Neutrophil (primary cell): ENCODE measurements at regions not wholly inside any gene's neighbourhood (a gene's known extent, or its start where the extent isn't known, plus 50 kb on each side); places are given as distances from the start of the nearest gene placed in this dataset.

ENCODE experiments used
- H3K27ac ChIP-seq: fragments of 200-600 bp; sonication (generic); 2 replicates; pipeline ENCODE4 v1.5.1; 2016; ENCODE audit warnings: mild to moderate bottlenecking, moderate library complexity
- H3K27me3 ChIP-seq: fragments of 200-600 bp; sonication (generic); 2 replicates; pipeline ENCODE4 v1.6.0; 2016; ENCODE audit warnings: mild to moderate bottlenecking
- H3K36me3 ChIP-seq: fragments of 200-600 bp; sonication (generic); 2 replicates; pipeline ENCODE4 v1.5.1; 2017
- H3K4me1 ChIP-seq, 2 experiments: fragments of 200-600 bp in 1 of 2; sonication (generic) in 1 of 2; 1 replicate in 1 of 2; 2 replicates in 1 of 2; pipeline versions ENCODE4 v1.5.1 to v1.6.1; 2013 to 2016; ENCODE audit warnings: low read depth in 1 of 2, low read length in 1 of 2, mild to moderate bottlenecking in 1 of 2, moderate library complexity in 1 of 2; ENCODE audit not compliant: control insufficient read depth in 1 of 2, insufficient read depth in 1 of 2
- H3K4me3 ChIP-seq, 2 experiments: fragments of 200-600 bp in 1 of 2; sonication (generic) in 1 of 2; 1 replicate in 1 of 2; 2 replicates in 1 of 2; pipeline ENCODE4 v1.5.1; 2013 to 2016; ENCODE audit warnings: low read depth in 1 of 2, low read length in 1 of 2, mild to moderate bottlenecking in 1 of 2, moderate library complexity in 1 of 2
- H3K9me3 ChIP-seq: fragments of 200-600 bp; sonication (generic); 2 replicates; pipeline ENCODE4 v1.5.1; 2016
- CTCF ChIP-seq: fragments of 200-600 bp; sonication (generic); IDR thresholded peaks from 2 replicates; pipeline ENCODE4 v1.5.1; 2016; ENCODE audit warnings: antibody characterized with exemption

GRCh38 chr5:124918618-124919017 is 172.2 kb upstream of the ZNF608 start:
- no peaks in the 10 kb centered on the region for H3K27me3 ChIP-seq
- no peak for TF ChIP-seq CTCF

GRCh38 chr5:124919076-124919475 is 172.6 kb upstream of the ZNF608 start:
- no peaks in the 10 kb centered on the region for H3K9me3 ChIP-seq
- H3K27ac ChIP-seq, result peak overlapping the region; percentile 73
- peaks cover 26 to 32% of the 10 kb centered on the region in 2 experiments for H3K4me1 ChIP-seq
- H3K27me3 ChIP-seq, result no peaks in the 10 kb centered on the region
- no peak for TF ChIP-seq CTCF
- H3K4me3 ChIP-seq, result peak overlapping the region in 1 of 2 experiments; percentile 3
- H3K36me3 ChIP-seq, result no peaks in the 10 kb centered on the region

More at GRCh38 chr5:124918618-124919017, 172.2 kb upstream of the ZNF608 start:
- H3K27ac ChIP-seq, result peak overlapping the region; percentile 73
- H3K36me3 ChIP-seq, result no peaks in the 10 kb centered on the region
- peaks cover 26 to 32% of the 10 kb centered on the region in 2 experiments for H3K4me1 ChIP-seq
- no peaks in the 10 kb centered on the region for H3K9me3 ChIP-seq
- no peak overlapping the region for H3K4me3 ChIP-seq

- Histone ChIP-seq H3K4me1 (peaks cover 26 to 32% of the 10 kb centered on the region in 2 experiments), H3K36me3 (no peaks in the 10 kb centered on the region), H3K27me3 (no peaks in the 10 kb centered on the region), H3K4me3 (no peak overlapping the region), H3K27ac (peak overlapping the region; percentile 73), H3K9me3 (no peaks in the 10 kb centered on the region)
- no peak for TF ChIP-seq CTCF
Observed at GRCh38 chr5:124919747-124920525, 173.5 kb upstream of the ZNF608 start.

- Histone ChIP-seq H3K9me3 (no peaks in the 10 kb centered on the region), H3K36me3 (no peaks in the 10 kb centered on the region), H3K27ac (peak overlapping the region; percentile 7), H3K4me1 (peaks cover 26 to 32% of the 10 kb centered on the region in 2 experiments), H3K27me3 (no peaks in the 10 kb centered on the region), H3K4me3 (no peak overlapping the region)
- no peak for TF ChIP-seq CTCF
Observed at GRCh38 chr5:124920909-124921666, 174.6 kb upstream of the ZNF608 start.

DNA sequence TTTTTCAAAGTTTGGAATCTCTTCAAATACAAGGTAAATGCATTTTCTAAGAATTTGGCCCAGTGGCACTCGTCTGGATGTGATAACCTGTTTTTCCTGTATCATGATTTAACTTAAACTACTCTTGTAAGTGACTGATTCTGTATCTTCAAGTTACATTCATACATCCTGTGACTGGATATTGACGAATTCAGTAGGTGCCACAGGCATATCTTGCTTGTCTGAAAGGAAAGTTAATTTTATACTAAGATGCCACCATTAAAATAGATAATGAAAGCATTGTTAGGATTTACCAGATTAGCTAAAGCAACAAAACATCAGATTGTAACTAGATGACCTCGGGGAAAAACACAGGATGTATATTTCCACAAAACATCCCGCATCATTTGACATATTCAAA is 175.3 kb upstream of the ZNF608 start:
- Histone ChIP-seq H3K36me3 (no peaks in the 10 kb centered on the region), H3K4me1 (peaks cover 26 to 32% of the 10 kb centered on the region in 2 experiments), H3K27ac (no peak overlapping the region), H3K27me3 (no peaks in the 10 kb centered on the region), H3K4me3 (no peak overlapping the region), H3K9me3 (no peaks in the 10 kb centered on the region)
- TF ChIP-seq CTCF, result no peak
